Fibroblast of skin of back (primary cell): ENCODE measurements at regions not wholly inside any gene's neighbourhood (a gene's known extent, or its start where the extent isn't known, plus 50 kb on each side); places are given as distances from the start of the nearest gene placed in this dataset.

Experiments
- DNase-seq: peaks from one replicate; pipeline ENCODE4 v3.0.0-alpha.2; 2013

DNA sequence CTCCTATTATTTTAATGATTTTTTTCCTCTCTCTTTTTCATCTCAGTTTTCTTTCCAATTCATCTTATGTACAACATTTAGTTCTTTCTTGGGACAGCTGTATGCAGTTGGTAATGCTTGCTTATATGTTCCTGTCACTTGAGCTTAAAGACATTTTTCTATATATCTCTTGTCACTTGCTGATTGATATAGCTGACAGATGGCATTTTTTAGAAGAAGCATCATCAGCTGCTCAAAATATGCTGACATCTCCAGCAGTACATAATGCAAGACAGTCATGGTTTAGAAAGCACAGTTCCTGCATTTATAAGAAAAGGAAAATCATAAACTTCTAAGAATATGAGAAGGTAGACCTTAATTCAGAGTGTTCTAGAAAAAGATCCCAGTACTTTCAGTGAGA lies 56.5 kb downstream of the DCAF8L1 start:
- DNase-seq: no peak

DNA sequence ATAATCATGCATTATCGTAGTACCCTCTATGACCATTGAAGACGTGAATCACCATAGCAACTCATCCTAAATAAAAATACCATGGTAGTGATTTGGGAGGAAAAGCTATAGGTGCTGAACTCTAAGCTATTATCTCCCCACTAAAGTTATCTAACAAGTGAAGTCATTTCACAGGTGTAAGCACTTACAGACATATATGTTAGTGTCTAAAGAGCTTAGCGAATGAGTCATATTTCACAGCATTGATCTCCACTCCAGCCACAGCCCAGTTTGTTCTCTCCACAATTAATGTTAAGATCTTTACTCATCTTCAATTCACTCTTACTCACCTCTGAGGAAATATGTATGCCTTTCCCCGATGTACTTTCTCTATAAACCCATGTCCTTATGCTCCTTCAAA lies 57.0 kb downstream of the DCAF8L1 start:
- DNase-seq: no peak

DNA sequence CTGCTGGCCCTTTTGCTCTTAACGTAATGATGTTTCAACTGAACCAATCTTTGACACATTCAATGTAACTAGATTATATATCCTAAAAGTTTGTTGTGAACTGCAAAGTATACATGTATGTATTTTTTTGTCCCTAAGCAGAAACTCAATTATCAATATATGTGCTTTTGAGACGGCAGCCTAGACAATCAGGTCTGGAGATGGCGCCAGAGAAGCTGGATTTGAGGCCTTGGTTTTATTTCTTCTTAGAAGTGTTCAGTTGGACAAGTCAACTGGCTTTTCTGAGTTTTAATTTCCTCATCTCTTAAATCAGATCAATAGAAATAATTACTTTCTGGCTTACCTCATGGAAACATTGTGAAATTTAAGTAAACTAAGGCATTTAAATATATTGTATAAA lies 62.5 kb downstream of the DCAF8L1 start:
- DNase-seq: no peak

DNA sequence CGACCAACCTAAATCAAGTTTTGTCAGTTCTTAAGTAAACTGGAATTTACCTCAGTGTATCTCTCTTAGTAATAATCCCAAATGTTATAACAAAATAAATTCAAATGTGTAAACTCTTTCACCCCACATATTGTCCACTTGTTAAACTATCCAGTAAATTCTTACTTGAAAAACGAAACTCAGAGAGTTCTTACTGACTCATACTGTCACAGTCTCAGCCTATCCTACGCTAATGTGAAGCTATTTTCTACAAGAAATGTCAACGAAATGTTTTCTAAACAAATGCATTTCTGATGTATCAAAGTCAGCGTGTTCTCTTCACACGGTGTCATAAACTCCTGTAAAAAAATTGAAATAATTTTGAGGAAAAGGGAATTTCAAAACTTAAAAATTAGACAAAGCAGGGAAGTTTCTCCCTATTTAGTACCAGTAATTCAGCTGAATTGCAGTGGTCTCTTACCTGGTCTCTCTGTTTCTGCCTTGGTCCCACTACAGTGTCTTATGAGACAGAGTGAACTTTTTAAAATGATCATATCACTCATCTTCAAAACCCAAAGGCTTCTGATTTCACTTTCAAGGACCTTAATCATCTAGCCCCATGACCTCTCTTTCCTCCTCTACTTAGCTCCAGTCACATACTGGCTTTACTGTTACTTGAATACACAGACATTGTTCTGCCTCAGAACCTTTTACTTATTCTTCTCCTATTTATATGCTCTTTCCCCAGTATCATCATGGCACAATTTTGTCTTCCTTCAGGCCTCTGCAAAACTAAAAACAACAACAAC lies 63.3 kb downstream of the DCAF8L1 start:
- DNase-seq: no peak

DNA sequence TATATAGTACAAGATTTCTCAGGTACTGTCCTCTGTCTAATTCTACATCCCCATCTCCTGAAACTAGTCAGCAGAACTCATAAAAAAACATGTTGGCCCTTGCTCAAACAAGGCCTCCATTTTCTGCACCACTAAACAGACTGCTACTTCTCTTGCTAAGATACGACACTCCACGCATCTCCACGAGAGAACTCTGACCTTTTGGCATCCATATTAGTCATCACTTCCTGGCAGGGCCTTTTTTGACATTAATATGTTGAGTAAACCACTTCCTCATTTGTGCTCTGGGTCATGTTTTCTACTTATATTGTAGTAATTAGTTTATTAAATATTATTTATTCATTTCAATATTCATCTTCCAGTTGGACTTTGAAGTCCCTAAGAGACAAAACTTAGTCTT lies 65.6 kb downstream of the DCAF8L1 start:
- DNase-seq: peak; percentile 17

DNA sequence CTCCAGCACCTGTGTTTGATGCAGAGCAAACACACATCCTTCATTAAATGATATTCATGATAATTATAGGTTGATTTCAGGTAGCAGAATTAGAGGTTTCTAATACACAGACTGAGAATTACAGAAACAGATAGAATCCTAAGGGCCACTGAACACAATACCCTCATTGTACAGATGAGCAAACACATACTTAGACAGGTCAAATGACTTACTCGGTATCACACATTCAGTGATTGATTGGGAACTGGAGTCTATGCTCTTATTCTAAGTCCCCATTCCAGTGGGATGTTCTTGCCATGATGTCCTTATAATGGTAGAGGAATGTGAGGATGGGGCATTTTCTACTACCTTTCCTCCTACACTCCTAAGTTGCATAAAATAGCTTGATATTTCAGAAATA lies 70.8 kb downstream of the DCAF8L1 start:
- DNase-seq: no peak

DNA sequence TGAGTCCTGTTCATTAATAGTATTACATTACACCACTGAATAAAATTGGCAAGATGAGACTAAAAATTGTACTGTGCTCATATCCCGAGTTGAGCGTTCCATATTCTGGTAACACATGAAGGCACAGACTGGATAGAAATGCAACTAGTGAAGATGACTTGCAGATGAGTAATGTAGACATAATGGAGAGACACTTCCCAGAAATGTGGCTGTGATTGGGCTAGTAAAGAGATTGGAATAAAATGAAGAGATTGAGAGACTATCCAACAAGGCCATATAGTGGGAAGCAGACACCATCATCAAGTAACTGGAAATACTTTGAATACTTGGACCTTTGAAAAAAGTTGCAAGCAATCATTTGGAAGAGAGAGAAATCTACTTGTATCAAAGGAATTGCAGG lies 77.3 kb downstream of the DCAF8L1 start:
- peak; percentile 47 for DNase-seq

DNA sequence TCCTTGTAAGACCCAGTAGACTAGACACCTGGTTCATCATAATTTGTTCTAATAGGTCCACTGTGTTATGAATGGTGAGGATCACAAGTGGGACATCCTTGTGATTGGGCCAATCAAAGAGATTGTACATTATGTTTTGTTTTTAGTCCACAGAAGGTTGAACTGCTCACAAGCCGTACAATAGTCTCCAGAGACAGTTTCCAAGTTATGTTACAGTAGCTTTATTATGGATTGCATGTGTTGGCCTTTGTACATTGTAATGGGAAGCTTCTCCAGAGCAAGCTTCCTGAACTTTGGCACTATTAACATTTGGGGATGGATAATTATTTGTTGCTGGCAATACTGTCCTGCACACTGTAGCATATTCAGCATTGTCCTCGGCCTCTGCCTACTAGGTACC lies 86.1 kb downstream of the MAGEB10 start:
- no peak for DNase-seq

DNA sequence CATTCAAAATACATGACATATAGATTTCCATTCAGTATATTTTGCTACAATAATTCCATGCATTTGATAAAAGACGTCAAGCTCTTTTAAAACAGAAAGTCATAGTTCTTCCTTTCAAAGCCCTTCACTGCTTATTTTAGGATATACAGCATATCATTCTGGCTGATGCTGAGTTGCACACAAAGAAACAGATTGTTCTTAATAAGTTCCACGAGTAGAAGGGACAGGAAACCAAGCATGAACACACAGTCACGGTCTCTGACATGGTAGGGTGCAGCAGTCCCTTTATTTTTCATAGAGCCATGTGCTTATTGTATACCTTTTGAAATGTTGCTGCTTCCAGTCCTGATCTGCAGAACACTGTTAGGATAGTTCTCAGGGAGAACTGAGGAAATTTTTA lies 85.4 kb downstream of the MAGEB10 start:
- DNase-seq: no peak

DNA sequence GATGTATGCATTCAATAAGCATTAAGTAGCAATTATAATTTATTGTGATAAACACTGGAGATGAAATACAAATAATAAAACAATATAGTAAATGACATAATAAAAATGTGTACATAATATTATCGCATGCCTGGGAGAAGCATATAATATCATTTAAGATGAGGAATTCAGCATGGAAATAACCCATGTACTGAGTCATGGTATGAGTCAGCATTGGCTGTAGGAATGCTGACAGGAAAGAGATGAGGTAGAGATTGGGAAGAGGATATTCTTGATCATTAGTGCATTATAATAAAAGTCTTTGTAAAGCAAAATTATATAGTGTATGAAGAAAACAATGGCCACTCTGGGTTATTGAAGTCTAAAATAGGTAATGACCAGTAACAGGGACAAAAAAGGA lies 82.8 kb downstream of the MAGEB10 start:
- peak; percentile 81 for DNase-seq

DNA sequence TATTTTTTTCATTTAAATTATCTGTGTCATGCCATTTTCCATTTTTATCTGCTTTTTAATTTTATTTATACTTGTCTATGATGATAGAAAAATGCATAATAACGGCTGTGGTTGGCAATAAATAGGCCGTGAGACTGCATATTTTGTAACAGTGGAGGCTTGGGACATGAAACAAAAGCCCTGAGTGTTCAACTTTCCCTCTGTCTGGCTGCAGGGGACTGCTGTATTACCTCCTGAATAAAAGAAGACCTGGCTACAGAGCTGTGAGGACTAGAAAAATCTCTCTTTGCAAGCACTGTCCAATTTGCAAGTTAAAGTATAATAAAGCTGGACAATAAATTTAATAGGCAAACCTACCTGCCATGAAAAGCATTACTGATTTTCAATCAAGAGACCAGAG lies 82.1 kb downstream of the MAGEB10 start:
- DNase-seq: no peak

DNA sequence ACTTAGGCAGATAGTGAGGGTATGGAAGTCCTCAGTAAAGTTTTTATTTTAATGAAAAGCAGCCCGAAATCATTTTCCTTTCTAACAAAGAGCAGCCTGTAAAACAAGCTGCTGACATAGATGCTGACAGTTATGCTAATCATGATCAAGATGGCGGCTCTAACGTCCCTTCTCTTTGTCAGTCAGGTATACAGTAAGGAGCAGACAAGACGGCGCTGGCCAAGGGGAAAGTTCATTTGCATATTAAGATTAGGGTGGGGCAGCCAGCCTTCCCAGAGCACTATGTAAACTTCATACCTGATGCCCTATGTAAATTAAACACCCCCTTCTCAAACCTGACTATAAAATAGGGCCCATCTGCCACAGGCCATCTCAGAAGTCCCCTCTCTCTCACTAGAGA lies 76.9 kb downstream of the MAGEB10 start:
- no peak for DNase-seq

DNA sequence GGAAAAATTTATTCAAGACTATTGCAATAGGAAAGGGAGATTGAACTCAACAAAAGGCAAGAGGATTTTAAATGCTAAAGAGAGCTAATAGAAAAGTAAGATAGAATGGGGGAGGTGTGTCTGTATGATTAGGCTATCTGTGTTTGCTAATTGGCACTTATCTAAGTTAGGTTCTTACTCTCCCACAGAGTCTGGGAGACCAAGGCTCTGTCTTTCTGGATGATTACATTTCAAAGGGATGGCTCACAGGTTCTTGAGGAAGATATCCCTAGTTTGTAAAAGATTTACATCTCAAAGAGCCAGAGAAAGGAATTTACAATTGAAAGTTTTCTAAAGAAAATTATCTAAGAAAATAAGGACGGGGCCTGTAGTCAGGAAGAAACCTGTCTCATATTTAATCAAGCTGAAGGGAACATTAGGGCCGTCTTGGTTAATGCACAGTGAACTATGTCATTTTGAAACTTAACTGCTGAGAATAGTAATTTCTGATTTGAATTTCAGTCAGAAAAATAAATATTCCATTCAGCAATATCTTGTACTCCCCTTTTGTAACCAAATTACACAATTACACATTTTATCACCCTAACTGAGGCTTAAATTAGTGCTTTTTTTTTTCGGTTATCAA lies 75.8 kb downstream of the MAGEB10 start:
- no peak for DNase-seq

DNA sequence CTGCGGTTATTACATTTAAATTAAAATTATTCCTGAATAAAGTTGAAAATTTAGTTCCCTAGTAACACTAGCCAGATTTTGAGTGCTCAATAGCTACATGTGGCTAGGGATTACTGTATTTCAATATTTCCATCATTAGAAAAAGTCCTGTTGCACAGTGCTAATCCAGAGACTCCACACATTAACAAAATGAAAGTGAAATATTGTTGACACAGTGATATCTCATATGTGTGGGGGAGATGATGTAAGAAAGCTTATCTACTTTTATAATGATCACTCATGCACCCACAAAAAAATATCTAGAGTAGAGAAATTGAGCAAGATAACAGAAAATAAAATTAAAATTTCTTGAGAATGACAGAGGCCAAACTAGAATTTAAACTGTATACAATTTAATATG lies 74.9 kb downstream of the MAGEB10 start:
- no peak for DNase-seq

DNA sequence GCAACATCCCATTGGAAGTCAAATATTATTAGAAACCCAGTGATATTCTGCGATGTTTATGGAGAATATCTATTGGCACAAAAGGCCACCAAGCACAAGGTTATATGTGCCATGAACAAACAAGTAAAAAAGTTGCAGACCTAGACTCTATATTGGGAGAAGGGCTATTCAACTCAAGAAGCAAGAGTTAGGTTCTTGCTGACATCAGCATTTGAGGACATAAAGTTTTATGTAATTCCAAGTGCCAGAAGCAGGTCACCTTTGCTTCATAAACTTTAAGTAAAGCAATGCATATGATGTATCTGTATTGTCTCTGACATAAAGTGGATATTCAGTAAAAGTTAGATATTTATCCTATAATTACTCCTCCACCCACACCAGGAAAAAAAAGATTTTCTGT lies 71.1 kb downstream of the MAGEB10 start:
- DNase-seq: no peak
